ENCODE measurements at regions not wholly inside any gene's neighbourhood (a gene's known extent, or its start where the extent isn't known, plus 50 kb on each side); places are given as distances from the start of the nearest gene placed in this dataset.

- no peak for DNase-seq (ENCODE audit: low spot score)
- no peak for TF ChIP-seq CTCF (IDR thresholded peaks at IDR 0.05; ENCODE audit: borderline replicate concordance, control extremely low read depth, extremely low read depth, insufficient read depth, missing control alignments)
- in situ Hi-C loops (cut with MboI; ENCODE audit: low sequenced_read_pairs, unreplicated experiment), result no loop called here
Measured at GRCh38 chr10:129325893-129326292, 141.1 kb upstream of the MGMT start.

GRCh38 chr10:129328546-129328945, 138.5 kb upstream of the MGMT start:
- in situ Hi-C loops (cut with MboI; ENCODE audit: low sequenced_read_pairs, unreplicated experiment), result no loop called here
- TF ChIP-seq CTCF (IDR thresholded peaks at IDR 0.05; ENCODE audit: borderline replicate concordance, control extremely low read depth, extremely low read depth, insufficient read depth, missing control alignments), result no peak
- DNase-seq (ENCODE audit: low spot score), result no peak

- TF ChIP-seq CTCF (IDR thresholded peaks at IDR 0.05; ENCODE audit: borderline replicate concordance, control extremely low read depth, extremely low read depth, insufficient read depth, missing control alignments), result no peak
- in situ Hi-C loops (cut with MboI; ENCODE audit: low sequenced_read_pairs, unreplicated experiment), result no loop called here
- no peak for DNase-seq (ENCODE audit: low spot score)
Measured at GRCh38 chr10:129329385-129330055, 137.5 kb upstream of the MGMT start.

- no peak for DNase-seq (ENCODE audit: low spot score)
- in situ Hi-C loops (cut with MboI; ENCODE audit: low sequenced_read_pairs, unreplicated experiment), result no loop called here
- TF ChIP-seq CTCF (IDR thresholded peaks at IDR 0.05; ENCODE audit: borderline replicate concordance, control extremely low read depth, extremely low read depth, insufficient read depth, missing control alignments), result no peak
Measured at GRCh38 chr10:129330211-129330610, 136.8 kb upstream of the MGMT start.

GRCh38 chr10:129331207-129331838, 135.7 kb upstream of the MGMT start:
- TF ChIP-seq CTCF (IDR thresholded peaks at IDR 0.05; ENCODE audit: borderline replicate concordance, control extremely low read depth, extremely low read depth, insufficient read depth, missing control alignments), result no peak
- DNase-seq (ENCODE audit: low spot score), result no peak
- in situ Hi-C loops (cut with MboI; ENCODE audit: low sequenced_read_pairs, unreplicated experiment), result no loop called here

GRCh38 chr10:129331839-129332220, 135.2 kb upstream of the MGMT start:
- no peak for TF ChIP-seq CTCF (IDR thresholded peaks at IDR 0.05; ENCODE audit: borderline replicate concordance, control extremely low read depth, extremely low read depth, insufficient read depth, missing control alignments)
- in situ Hi-C loops (cut with MboI; ENCODE audit: low sequenced_read_pairs, unreplicated experiment), result no loop called here
- no peak for DNase-seq (ENCODE audit: low spot score)
